ENCODE measurements at regions not wholly inside any gene's neighbourhood (a gene's known extent, or its start where the extent isn't known, plus 50 kb on each side); places are given as distances from the start of the nearest gene placed in this dataset.

DNA sequence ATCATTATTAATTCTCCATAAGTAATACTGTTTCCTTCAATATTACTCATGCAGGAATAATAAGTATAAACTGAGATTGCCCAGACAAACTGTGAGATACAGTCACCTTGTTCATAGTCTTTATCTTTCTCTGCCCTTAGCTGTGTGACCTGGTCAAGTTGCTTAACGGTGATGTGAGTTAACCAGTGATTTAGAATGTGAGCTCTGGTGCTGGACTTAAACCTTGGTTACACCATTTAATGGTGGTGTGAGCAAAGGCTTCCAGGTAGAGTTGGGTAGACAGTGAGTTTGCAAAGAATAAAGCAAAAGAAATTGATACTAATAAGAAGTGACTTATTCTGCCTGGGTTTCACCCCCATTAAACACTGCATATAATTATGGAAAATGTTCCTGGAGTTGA, 86.2 kb upstream of the DEFB112 start:
- TF ChIP-seq, protein P1, sequence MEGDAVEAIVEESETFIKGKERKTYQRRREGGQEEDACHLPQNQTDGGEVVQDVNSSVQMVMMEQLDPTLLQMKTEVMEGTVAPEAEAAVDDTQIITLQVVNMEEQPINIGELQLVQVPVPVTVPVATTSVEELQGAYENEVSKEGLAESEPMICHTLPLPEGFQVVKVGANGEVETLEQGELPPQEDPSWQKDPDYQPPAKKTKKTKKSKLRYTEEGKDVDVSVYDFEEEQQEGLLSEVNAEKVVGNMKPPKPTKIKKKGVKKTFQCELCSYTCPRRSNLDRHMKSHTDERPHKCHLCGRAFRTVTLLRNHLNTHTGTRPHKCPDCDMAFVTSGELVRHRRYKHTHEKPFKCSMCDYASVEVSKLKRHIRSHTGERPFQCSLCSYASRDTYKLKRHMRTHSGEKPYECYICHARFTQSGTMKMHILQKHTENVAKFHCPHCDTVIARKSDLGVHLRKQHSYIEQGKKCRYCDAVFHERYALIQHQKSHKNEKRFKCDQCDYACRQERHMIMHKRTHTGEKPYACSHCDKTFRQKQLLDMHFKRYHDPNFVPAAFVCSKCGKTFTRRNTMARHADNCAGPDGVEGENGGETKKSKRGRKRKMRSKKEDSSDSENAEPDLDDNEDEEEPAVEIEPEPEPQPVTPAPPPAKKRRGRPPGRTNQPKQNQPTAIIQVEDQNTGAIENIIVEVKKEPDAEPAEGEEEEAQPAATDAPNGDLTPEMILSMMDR (IDR thresholded peaks at IDR 0.05): no peak
- TF ChIP-seq EP300 (IDR thresholded peaks at IDR 0.05): no peak
- no peak for TF ChIP-seq POLR2A (IDR thresholded peaks at IDR 0.05; ENCODE audit: low read depth)
- TF ChIP-seq POLR2AphosphoS5 (IDR thresholded peaks at IDR 0.05): no peak
